Mesothelial cell of epicardium (in vitro differentiated cells): ENCODE measurements at regions not wholly inside any gene's neighbourhood (a gene's known extent, or its start where the extent isn't known, plus 50 kb on each side); places are given as distances from the start of the nearest gene placed in this dataset.
"Not testable (repeated sequence)": the region's sequence is repeated elsewhere in the genome, so short reads cannot be mapped to it uniquely, and the experiment has no call there.

Experiments
- DNase-seq, 2 experiments: peaks; one replicate each; pipeline ENCODE4 v3.0.0; 2021; ENCODE audit warnings: low spot score in 2 of 2; ENCODE audit not compliant: unreplicated experiment in 2 of 2
- H3K27ac Mint-ChIP-seq: 2 replicates; pipeline ENCODE4 v1.8.0; 2021; ENCODE audit warnings: mixed read lengths
- H3K27me3 Mint-ChIP-seq: 2 replicates; pipeline ENCODE4 v1.8.0; 2021; ENCODE audit warnings: low read depth, mixed read lengths
- H3K36me3 Mint-ChIP-seq: 2 replicates; pipeline ENCODE4 v1.8.0; 2021; ENCODE audit warnings: mixed read lengths
- H3K4me1 Mint-ChIP-seq: 2 replicates; pipeline ENCODE4 v1.8.0; 2021; ENCODE audit warnings: mixed read lengths
- H3K4me3 Mint-ChIP-seq: 2 replicates; pipeline ENCODE4 v1.8.0; 2021; ENCODE audit warnings: mild to moderate bottlenecking, moderate library complexity, mixed read lengths
- H3K9me3 Mint-ChIP-seq: 2 replicates; pipeline ENCODE4 v1.8.0; 2021; ENCODE audit warnings: mixed read lengths
- TF ChIP-seq, protein P1 (sequence below): fragments of 200-600 bp; sonication (generic); IDR thresholded peaks from one replicate; pipeline ENCODE4 v1.5.0; 2021; ENCODE audit warnings: antibody characterized with exemption; ENCODE audit not compliant: unreplicated experiment

DNA sequence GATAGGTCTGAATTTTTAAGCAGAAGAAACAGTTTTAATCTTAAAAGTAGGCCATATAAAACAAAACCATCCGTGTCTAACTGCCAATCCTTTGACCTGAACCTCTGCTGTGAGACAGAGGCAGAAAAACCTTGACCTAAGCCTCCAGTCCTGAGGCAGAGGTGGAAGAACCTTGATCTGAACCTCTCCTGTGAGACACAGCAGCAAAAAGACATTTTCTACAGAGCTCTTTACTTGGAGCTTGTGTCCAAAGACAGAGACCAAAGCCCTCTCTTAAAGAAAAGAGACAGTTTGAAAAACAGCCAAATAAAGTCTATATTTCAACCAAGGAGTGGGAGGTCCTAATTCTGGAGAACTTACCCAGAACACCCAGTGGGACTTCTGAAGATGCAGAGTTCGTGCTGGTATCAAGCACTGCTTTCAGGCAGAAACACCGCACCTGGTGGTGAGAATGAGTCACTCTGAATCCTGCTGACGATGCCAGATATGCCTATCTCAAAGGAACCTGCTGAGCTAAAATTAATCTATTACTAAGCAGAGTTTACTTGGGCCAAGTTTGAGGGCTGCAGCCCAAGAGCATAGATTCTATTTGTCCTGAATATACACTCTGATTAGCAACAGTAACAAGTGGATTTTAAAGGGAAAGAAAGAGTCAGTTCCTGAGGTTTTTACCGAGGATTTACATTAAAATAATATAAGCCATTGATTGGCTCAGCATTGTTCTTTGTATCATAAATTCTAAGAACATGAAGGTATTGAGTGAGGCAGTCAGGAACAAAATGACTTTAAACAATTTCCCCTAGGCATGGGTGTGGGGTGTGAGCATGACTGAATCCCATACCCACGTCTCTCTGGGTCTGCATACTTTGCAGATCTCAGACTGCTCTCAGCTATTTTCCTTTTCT is 806.4 kb downstream of the TRIB2 start:
- H3K9me3 Mint-ChIP-seq, result no peaks in the 10 kb centered on the region
- H3K4me3 Mint-ChIP-seq, result no peak overlapping the region
- DNase-seq, result no peak
- H3K27ac Mint-ChIP-seq, result peak overlapping the region; percentile 16
- TF ChIP-seq, protein P1, sequence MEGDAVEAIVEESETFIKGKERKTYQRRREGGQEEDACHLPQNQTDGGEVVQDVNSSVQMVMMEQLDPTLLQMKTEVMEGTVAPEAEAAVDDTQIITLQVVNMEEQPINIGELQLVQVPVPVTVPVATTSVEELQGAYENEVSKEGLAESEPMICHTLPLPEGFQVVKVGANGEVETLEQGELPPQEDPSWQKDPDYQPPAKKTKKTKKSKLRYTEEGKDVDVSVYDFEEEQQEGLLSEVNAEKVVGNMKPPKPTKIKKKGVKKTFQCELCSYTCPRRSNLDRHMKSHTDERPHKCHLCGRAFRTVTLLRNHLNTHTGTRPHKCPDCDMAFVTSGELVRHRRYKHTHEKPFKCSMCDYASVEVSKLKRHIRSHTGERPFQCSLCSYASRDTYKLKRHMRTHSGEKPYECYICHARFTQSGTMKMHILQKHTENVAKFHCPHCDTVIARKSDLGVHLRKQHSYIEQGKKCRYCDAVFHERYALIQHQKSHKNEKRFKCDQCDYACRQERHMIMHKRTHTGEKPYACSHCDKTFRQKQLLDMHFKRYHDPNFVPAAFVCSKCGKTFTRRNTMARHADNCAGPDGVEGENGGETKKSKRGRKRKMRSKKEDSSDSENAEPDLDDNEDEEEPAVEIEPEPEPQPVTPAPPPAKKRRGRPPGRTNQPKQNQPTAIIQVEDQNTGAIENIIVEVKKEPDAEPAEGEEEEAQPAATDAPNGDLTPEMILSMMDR, result no peak
- H3K36me3 Mint-ChIP-seq, result no peaks in the 10 kb centered on the region
- H3K27me3 Mint-ChIP-seq, result peaks cover 3% of the 10 kb centered on the region
- H3K4me1 Mint-ChIP-seq, result peaks cover 1% of the 10 kb centered on the region

DNA sequence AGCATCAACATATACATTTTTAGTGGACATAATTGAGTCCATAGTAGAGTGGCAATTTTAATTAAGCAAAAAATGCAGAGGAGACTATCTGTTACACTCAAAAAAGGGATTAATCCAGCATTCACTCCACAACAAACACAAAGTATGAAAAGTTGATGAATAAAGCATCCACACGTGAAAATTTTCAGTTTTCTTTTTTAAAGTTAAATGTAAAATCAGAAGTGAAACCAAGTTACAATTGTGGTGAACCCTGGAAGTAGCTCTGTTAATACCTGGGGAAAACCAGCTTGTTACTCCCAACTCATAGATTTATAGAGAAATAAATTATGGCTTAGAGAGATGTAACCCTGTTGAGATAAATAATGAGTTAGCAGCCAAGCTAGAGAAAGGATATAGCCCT is 807.8 kb downstream of the TRIB2 start:
- TF ChIP-seq, protein P1, result no peak
- Mint-ChIP-seq H3K4me3 (no peak overlapping the region), H3K36me3 (no peaks in the 10 kb centered on the region), H3K9me3 (no peaks in the 10 kb centered on the region), H3K27ac (no peak overlapping the region), H3K4me1 (peaks cover 1% of the 10 kb centered on the region), H3K27me3 (peaks cover 3% of the 10 kb centered on the region)
- DNase-seq, result no peak

DNA sequence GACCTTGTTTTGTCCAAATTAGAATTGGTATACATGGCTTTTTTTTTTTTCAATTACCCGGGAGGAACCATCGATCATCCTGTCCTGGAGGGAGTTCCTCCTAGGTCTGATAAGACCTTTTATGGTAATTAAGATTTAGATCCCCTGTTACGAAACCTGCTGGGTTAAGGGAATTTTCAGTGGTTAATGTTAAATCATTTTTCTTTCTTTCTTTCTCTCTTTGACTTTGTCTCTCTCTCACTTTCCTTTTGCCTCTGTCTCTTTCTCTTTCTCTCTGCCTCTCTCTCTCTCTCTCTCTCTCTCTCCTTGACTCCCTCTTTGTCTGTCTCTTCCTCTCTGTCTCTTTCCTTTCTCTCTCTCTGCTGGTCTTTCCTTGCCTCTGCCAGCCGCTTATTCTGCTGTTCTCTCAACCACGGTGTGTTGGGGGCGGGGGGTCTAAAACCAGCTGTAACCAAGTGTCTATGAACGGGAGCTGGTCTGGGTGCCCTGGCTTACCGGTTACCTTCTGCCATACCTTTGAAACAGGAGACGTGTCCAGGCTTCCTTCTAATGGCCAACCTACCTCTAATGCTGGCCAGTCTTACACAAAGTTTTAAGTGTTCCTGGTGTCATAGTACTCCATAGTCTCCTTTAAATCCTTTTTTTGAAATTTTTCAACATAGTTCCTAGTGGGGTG is 815.1 kb downstream of the TRIB2 start:
- not testable (repeated sequence) for H3K27me3 Mint-ChIP-seq, DNase-seq, H3K4me1 Mint-ChIP-seq, H3K36me3 Mint-ChIP-seq, H3K9me3 Mint-ChIP-seq
- H3K27ac Mint-ChIP-seq, result peak overlapping the region; percentile 13
- peak overlapping the region; percentile 3 for H3K4me3 Mint-ChIP-seq

DNA sequence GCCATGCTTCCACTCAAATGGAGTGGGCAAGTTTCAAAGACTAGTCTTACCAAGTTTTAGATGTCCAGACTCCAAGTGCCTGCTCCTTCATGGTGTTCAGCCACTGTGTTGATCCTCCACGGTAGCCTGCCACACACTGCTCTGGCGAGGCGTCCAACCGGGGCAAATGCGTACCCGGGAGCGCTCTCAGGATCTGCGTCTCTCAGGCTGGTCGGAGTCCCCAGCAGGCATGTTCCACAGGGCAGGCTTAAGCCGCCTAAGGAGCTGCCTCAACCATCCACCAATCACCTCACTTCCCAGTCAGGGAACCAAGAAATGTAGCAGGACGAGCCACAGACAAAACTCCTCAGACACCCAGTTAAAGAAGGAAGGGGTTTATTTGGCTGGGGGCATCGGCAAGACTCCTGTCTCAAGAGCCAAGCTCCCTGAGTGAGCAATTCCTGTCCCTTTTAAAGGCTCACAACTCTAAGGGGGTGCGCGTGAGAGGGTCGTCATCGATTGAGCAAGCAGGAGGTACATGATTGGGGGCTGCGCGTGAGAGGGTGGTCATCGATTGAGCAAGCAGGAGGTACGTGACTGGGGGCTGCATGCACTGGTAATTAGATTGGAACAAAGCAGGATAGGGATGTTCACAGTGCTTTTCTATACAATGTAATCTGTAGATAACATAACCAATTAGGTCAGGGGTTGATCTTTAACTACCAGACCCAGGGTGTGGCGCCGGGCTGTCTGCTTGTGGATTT is 816.2 kb downstream of the TRIB2 start:
- DNase-seq, H3K27me3 Mint-ChIP-seq, H3K36me3 Mint-ChIP-seq, H3K9me3 Mint-ChIP-seq, H3K27ac Mint-ChIP-seq, H3K4me3 Mint-ChIP-seq: not testable (repeated sequence)
- peaks cover 12% of the 10 kb centered on the region for H3K4me1 Mint-ChIP-seq

DNA sequence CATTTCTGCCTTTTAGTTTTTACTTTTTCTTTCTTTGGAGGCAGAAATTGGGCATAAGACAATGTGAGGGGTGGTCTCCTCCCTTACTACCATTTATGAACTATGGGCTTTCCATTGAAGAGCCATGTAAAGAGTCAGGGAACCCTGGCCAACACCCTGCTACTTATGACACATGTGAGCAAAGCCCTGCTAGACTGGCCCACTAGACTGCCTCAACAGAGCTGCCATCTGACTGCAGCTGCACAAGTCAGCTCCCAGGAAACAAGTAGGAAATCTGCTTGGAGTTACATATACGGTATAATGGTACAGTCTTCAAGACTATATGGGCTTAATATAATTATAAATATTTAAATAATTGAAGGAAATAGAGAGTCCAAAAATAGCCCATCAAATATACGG is 816.8 kb downstream of the TRIB2 start:
- TF ChIP-seq, protein P1, result no peak
- no peak for DNase-seq
- peaks cover 3% of the 10 kb centered on the region for H3K9me3 Mint-ChIP-seq
- H3K27ac Mint-ChIP-seq, result no peak overlapping the region
- peaks cover 8% of the 10 kb centered on the region for H3K27me3 Mint-ChIP-seq
- no peak overlapping the region for H3K4me3 Mint-ChIP-seq
- H3K4me1 Mint-ChIP-seq, result peaks cover 12% of the 10 kb centered on the region
- H3K36me3 Mint-ChIP-seq, result no peaks in the 10 kb centered on the region

DNA sequence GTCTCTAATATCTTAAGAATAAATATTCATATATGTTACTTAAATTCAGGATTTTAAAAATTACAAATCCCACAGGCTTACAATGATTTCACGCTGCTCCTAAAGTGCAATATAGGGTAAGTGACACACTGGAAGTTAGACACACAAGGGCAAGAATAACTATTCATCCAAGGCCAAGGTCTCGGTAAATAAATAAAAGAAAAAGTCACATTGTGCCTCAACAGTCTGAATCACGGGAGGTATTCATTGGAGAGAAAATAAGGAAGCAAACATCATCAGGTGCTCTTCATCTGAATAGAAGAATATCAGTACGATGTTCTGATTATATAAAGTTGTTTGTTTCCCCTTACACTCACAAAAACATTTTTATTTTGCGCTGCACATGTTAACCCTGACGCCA is 820.2 kb downstream of the TRIB2 start:
- DNase-seq, result no peak
- TF ChIP-seq, protein P1, result no peak
- Mint-ChIP-seq H3K36me3 (no peaks in the 10 kb centered on the region), H3K4me1 (peaks cover 5% of the 10 kb centered on the region), H3K4me3 (no peak overlapping the region), H3K27ac (no peak overlapping the region), H3K9me3 (peaks cover 3% of the 10 kb centered on the region), H3K27me3 (peaks cover 14% of the 10 kb centered on the region)
